IMR-90 (cell line): ENCODE measurements at regions not wholly inside any gene's neighbourhood (a gene's known extent, or its start where the extent isn't known, plus 50 kb on each side); places are given as distances from the start of the nearest gene placed in this dataset.

Source experiments
- ATAC-seq: fragments of 200-7000 bp; cut with Tn5 transposase; 2 replicates; pipeline ENCODE4 v1.9.1; 2020; ENCODE audit warnings: low read depth, mild to moderate bottlenecking, moderate library complexity
- BruUV-seq: library from RNA; stranded (reverse); fragments of 400-500 nt; replicated peaks from 2 replicates; lab custom pipeline; 2021; lab: Mats Ljungman, UMichigan
- CTCF ChIA-PET: fragments of 300-600 bp; formaldehyde crosslinking; extraction: SDS; loops from one replicate; lab custom pipeline; 2021; ENCODE audit warnings: antibody characterized with exemption; lab: Yijun Ruan, JAX
- POLR2A ChIA-PET: fragments of 300-600 bp; sonication (Branson Sonifier 250); formaldehyde crosslinking; loops from one replicate; lab custom pipeline; 2022; ENCODE audit warnings: antibody characterized with exemption; ENCODE audit not compliant: unreplicated experiment; lab: Charles Lee
- DNase-seq: peaks from one replicate; pipeline ENCODE4 v3.0.0; 2013
- H2AFZ ChIP-seq: replicated peaks from 2 replicates; pipeline ENCODE3; 2013; ENCODE audit warnings: low read length, mild to moderate bottlenecking; ENCODE audit not compliant: poor library complexity
- H2AK5ac ChIP-seq: 2 replicates; pipeline ENCODE4 v1.6.1; 2013; ENCODE audit warnings: low read depth, low read length, inconsistent platforms
- H2AK9ac ChIP-seq: replicated peaks from 2 replicates; pipeline ENCODE3; 2013; ENCODE audit warnings: mild to moderate bottlenecking, low read depth, low read length, moderate library complexity; ENCODE audit not compliant: poor library complexity
- H2BK120ac ChIP-seq: 2 replicates; pipeline ENCODE4 v1.6.1; 2013; ENCODE audit warnings: low read depth, low read length, inconsistent platforms
- H2BK15ac ChIP-seq: 3 replicates; pipeline ENCODE4 v1.6.1; 2013; ENCODE audit warnings: low read depth, low read length, inconsistent platforms
- H2BK20ac ChIP-seq: 2 replicates; pipeline ENCODE4 v1.6.1; 2013; ENCODE audit warnings: low read depth, mild to moderate bottlenecking, inconsistent platforms, low read length, moderate library complexity
- H2BK5ac ChIP-seq: 2 replicates; pipeline ENCODE4 v1.6.1; 2013; ENCODE audit warnings: mild to moderate bottlenecking, low read depth, low read length, inconsistent platforms; ENCODE audit not compliant: poor library complexity, severe bottlenecking
- H3K14ac ChIP-seq: replicated peaks from 2 replicates; pipeline ENCODE4 v1.6.1; 2013; ENCODE audit warnings: low read depth, low read length, inconsistent platforms
- H3K18ac ChIP-seq: 2 replicates; pipeline ENCODE4 v1.6.1; 2013; ENCODE audit warnings: low read depth, low read length, control low read depth
- H3K23ac ChIP-seq: 2 replicates; pipeline ENCODE4 v1.6.1; 2013; ENCODE audit warnings: low read depth, low read length, inconsistent platforms
- H3K27ac ChIP-seq: 2 replicates; pipeline ENCODE4 v1.5.1; 2013; ENCODE audit warnings: mild to moderate bottlenecking, control low read depth, low read length; ENCODE audit not compliant: insufficient read depth
- H3K27me3 ChIP-seq: 2 replicates; pipeline ENCODE4 v1.6.1; 2013; ENCODE audit warnings: low read length; ENCODE audit not compliant: control insufficient read depth, insufficient read depth
- H3K36me3 ChIP-seq: 2 replicates; pipeline ENCODE4 v1.6.1; 2013; ENCODE audit warnings: low read length, mixed read lengths; ENCODE audit not compliant: control insufficient read depth, insufficient read depth
- H3K4ac ChIP-seq: 2 replicates; pipeline ENCODE4 v1.6.1; 2013; ENCODE audit warnings: low read depth, low read length, inconsistent platforms
- H3K4me1 ChIP-seq: 2 replicates; pipeline ENCODE4 v1.6.1; 2013; ENCODE audit warnings: low read length, mixed read lengths; ENCODE audit not compliant: control insufficient read depth, insufficient read depth
- H3K4me2 ChIP-seq: 2 replicates; pipeline ENCODE4 v1.6.1; 2013; ENCODE audit warnings: low read depth, mild to moderate bottlenecking, control low read depth, low read length, moderate library complexity
- H3K4me3 ChIP-seq: 2 replicates; pipeline ENCODE4 v1.5.1; 2013; ENCODE audit warnings: low read depth, mild to moderate bottlenecking, control low read depth, low read length, moderate library complexity; ENCODE audit not compliant: insufficient read depth
- H3K56ac ChIP-seq: 2 replicates; pipeline ENCODE4 v1.6.1; 2013; ENCODE audit warnings: low read length, inconsistent platforms; ENCODE audit not compliant: insufficient read depth; ENCODE audit errors: extremely low read depth
- H3K79me1 ChIP-seq, 2 experiments: 2 replicates each; pipeline ENCODE4 v1.6.1; 2013; ENCODE audit warnings: low read length in 2 of 2, inconsistent platforms in 1 of 2, low read depth in 1 of 2
- H3K9ac ChIP-seq: 2 replicates; pipeline ENCODE4 v1.6.1; 2013; ENCODE audit warnings: low read depth, low read length, control low read depth
- H3K9me1 ChIP-seq: 2 replicates; pipeline ENCODE4 v1.6.1; 2013; ENCODE audit warnings: low read length, inconsistent platforms; ENCODE audit not compliant: insufficient read depth
- H3K9me3 ChIP-seq: 2 replicates; pipeline ENCODE4 v1.6.1; 2013; ENCODE audit warnings: low read length; ENCODE audit not compliant: control insufficient read depth, insufficient read depth
- H4K20me1 ChIP-seq: 2 replicates; pipeline ENCODE4 v1.6.1; 2013; ENCODE audit warnings: low read length, inconsistent platforms; ENCODE audit not compliant: insufficient read depth
- H4K5ac ChIP-seq: 2 replicates; pipeline ENCODE4 v1.6.1; 2013; ENCODE audit warnings: mild to moderate bottlenecking, low read depth, low read length, control low read depth
- H4K8ac ChIP-seq, 2 experiments: 2 replicates each; pipeline ENCODE4 v1.6.1; 2013; ENCODE audit warnings: low read depth in 2 of 2, low read length in 2 of 2, control low read depth in 1 of 2, inconsistent platforms in 1 of 2
- H4K91ac ChIP-seq: 2 replicates; pipeline ENCODE4 v1.6.1; 2013; ENCODE audit warnings: low read depth, low read length, inconsistent platforms; ENCODE audit not compliant: insufficient read depth
- BHLHE40 ChIP-seq: fragments of 150-350 bp; IDR thresholded peaks from 2 replicates; pipeline ENCODE4 v1.6.1; 2016; ENCODE audit warnings: mild to moderate bottlenecking, low read depth, low read length
- CHD1 ChIP-seq: IDR thresholded peaks from 2 replicates; pipeline ENCODE4 v1.6.1; 2012; ENCODE audit warnings: low read depth, low read length, improper control_type of control experiment
- ELK1 ChIP-seq: fragments of 150-350 bp; IDR thresholded peaks from 2 replicates; pipeline ENCODE4 v1.6.1; 2016; ENCODE audit warnings: low read depth, mild to moderate bottlenecking, low read length, moderate library complexity, borderline replicate concordance
- FOS ChIP-seq: fragments of 150-350 bp; IDR thresholded peaks from 2 replicates; pipeline ENCODE4 v1.6.1; 2016; ENCODE audit warnings: low read depth, low read length
- MAFK ChIP-seq: IDR thresholded peaks from 2 replicates; pipeline ENCODE4 v1.6.1; 2012; ENCODE audit warnings: low read depth, low read length, improper control_type of control experiment
- MAZ ChIP-seq: IDR thresholded peaks from 2 replicates; pipeline ENCODE4 v1.6.1; 2012; ENCODE audit warnings: low read depth, mild to moderate bottlenecking, low read length, improper control_type of control experiment, moderate library complexity, borderline replicate concordance
- NFE2L2 ChIP-seq: fragments of 150-350 bp; IDR thresholded peaks from 2 replicates; pipeline ENCODE4 v1.6.1; 2016; ENCODE audit warnings: low read depth, mild to moderate bottlenecking, low read length
- POLR2A ChIP-seq: IDR thresholded peaks from 2 replicates; pipeline ENCODE4 v1.6.1; 2012; ENCODE audit warnings: mild to moderate bottlenecking, low read depth, low read length
- RAD21 ChIP-seq: IDR thresholded peaks from 2 replicates; pipeline ENCODE4 v1.6.1; 2012; ENCODE audit warnings: low read length, improper control_type of control experiment
- SMC3 ChIP-seq: fragments of 150-350 bp; IDR thresholded peaks from 2 replicates; pipeline ENCODE4 v1.6.1; 2016; ENCODE audit warnings: low read depth, mild to moderate bottlenecking, antibody characterized with exemption, low read length, moderate library complexity
- WGBS, 2 experiments: methylation state at CpG; one replicate each; pipeline versions ENCODE4 v1.1.5 to v1.1.7; 2013; ENCODE audit warnings: missing lambda C conversion rate in 2 of 2; ENCODE audit not compliant: insufficient read length in 1 of 2; ENCODE audit errors: extremely low coverage in 2 of 2; 5-methylcytosine and 5-hydroxymethylcytosine counted together
- dilution Hi-C: fragments of 300-500 bp; cut with HindIII; formaldehyde crosslinking; loops from one replicate; pipeline ENCODE4 v1.14.3; 2018; ENCODE audit warnings: low sequenced_read_pairs; ENCODE audit not compliant: unreplicated experiment
- in situ Hi-C: fragments of 300-500 bp; cut with MboI; formaldehyde crosslinking; loops from 3 replicates; pipeline ENCODE4 v1.14.3; 2019; ENCODE audit warnings: low sequenced_read_pairs, inconsistent platforms, mixed read lengths
- intact Hi-C: fragments of 100-400 bp; cut with micrococcal nuclease; formaldehyde crosslinking; loops from 2 replicates; pipeline ENCODE4 v1.10.0; 2022
- TF ChIP-seq, protein P1 (sequence below): conservative IDR thresholded peaks from 2 replicates; pipeline ENCODE4 v1.5.1; 2012; ENCODE audit warnings: mild to moderate bottlenecking, low read depth, low read length, improper control_type of control experiment
- TF ChIP-seq, protein P2 (sequence below): fragments of 150-350 bp; IDR thresholded peaks from 2 replicates; pipeline ENCODE4 v1.6.1; 2017; ENCODE audit warnings: mild to moderate bottlenecking, antibody characterized with exemption, low read length, low read depth

DNA sequence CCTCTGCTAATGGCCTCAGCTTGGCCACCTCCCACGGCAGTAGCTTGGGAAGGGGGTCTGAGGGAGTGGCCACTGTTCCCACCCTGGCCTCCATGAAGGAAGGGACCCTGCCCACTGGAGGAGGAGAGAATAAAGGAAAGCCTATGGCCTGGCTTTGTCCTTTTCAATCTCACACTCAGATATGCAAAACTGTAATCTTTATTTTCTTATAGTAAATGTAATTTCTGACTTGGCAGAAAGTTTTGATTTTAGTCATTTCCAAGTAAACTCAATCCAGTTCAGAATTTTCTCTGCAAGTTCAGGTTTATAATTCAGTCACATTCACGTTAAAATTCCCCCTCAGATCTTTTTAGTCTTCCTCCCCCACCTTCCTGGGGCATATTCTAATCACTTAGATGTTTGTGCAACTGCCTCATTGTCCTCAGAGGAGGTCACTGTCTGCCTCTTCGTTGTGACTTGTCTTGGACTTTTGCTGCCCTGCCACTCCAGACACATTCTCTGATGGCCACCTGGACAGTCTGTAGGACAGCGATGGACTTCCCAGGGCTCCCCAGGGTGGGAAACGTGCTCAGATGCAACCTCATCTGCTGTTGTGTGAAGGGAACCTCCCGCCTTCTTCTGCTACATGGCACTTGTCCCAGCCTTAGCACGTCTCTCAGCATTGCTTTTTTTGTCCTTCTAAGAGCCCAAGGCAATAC, 222.8 kb upstream of the TBL1XR1 start (continued):
- TF ChIP-seq, protein P1, sequence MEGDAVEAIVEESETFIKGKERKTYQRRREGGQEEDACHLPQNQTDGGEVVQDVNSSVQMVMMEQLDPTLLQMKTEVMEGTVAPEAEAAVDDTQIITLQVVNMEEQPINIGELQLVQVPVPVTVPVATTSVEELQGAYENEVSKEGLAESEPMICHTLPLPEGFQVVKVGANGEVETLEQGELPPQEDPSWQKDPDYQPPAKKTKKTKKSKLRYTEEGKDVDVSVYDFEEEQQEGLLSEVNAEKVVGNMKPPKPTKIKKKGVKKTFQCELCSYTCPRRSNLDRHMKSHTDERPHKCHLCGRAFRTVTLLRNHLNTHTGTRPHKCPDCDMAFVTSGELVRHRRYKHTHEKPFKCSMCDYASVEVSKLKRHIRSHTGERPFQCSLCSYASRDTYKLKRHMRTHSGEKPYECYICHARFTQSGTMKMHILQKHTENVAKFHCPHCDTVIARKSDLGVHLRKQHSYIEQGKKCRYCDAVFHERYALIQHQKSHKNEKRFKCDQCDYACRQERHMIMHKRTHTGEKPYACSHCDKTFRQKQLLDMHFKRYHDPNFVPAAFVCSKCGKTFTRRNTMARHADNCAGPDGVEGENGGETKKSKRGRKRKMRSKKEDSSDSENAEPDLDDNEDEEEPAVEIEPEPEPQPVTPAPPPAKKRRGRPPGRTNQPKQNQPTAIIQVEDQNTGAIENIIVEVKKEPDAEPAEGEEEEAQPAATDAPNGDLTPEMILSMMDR, result no peak

DNA sequence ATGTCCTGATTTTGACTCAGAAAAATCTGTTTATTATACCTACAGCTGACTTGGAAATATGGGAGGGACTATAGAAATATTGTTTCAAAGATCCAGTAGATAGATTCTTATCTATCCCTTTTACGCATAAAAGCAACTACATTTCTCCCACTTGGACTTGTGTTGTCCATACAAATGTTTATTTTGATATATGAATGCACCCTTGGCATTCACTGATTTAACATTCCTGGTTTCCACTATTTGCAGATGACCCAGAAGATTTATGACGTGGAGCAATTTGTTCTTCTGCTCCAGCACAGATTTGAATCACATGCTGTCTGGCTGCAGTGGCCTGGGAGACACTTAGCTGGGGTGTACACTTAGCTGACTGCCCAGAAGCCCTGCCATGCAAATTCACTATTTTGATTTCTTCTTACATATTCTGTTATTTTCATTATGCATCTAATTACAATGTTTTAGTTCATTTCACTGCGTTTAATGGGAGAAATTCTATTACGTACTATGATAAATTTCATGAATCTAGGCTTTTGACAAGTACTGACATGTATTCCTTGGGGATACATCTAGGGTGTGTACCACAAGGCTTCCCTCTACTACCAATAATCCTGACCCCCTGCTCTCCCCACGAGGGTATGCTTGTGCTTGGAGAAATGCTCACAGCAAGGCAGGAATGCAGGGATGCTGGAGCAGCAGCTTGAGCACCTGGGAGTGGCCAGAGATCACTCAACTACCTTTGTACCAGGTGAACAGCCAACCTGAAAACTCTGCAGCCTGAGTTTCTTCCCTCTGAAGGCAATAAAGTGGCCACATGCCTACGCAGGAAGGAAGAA, 223.6 kb upstream of the TBL1XR1 start:
- CTCF ChIA-PET, result interaction anchor here (0.6 to 1.5 kb wide), 2 partner anchors 11 to 13 kb away, joined by 4 to 5 read pairs; no protein-coding TSS in a partner anchor
- TF ChIP-seq ELK1 (no peak), POLR2A (no peak), MAFK (no peak), SMC3 (no peak), RAD21 (no peak), MAZ (no peak), BHLHE40 (no peak), CHD1 (no peak), FOS (no peak), NFE2L2 (no peak)
- TF ChIP-seq, protein P2, sequence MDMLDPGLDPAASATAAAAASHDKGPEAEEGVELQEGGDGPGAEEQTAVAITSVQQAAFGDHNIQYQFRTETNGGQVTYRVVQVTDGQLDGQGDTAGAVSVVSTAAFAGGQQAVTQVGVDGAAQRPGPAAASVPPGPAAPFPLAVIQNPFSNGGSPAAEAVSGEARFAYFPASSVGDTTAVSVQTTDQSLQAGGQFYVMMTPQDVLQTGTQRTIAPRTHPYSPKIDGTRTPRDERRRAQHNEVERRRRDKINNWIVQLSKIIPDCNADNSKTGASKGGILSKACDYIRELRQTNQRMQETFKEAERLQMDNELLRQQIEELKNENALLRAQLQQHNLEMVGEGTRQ, result no peak

More for the DNA sequence above, 223.6 kb upstream of the TBL1XR1 start:
- Histone ChIP-seq H2BK15ac (no peak overlapping the region), H3K27ac (no peak overlapping the region), H2BK5ac (no peak overlapping the region), H2AK9ac (no peak overlapping the region), H4K91ac (no peak overlapping the region), H3K18ac (no peak overlapping the region), H4K8ac (no peak overlapping the region), H4K20me1 (no peaks in the 10 kb centered on the region), H3K23ac (no peak overlapping the region), H2AK5ac (no peak overlapping the region), H3K4me3 (no peak overlapping the region), H3K56ac (no peak overlapping the region), H2AFZ (no peak overlapping the region), H3K79me1 (no peaks in the 10 kb centered on the region), H3K14ac (no peak overlapping the region), H3K9me1 (peaks cover 3% of the 10 kb centered on the region; the same call in 1 of the 2 replicates), H3K4me2 (no peak overlapping the region), H3K4ac (no peak overlapping the region), H4K5ac (no peak overlapping the region), H3K9me3 (no peaks in the 10 kb centered on the region), H3K4me1 (peaks cover 3% of the 10 kb centered on the region), H2BK120ac (no peak overlapping the region), H3K27me3 (no peaks in the 10 kb centered on the region), H2BK20ac (no peak overlapping the region), H3K36me3 (no peaks in the 10 kb centered on the region), H3K9ac (no peak overlapping the region)
- in situ Hi-C loops, result no loop called here
- POLR2A ChIA-PET, result no interaction called here
- DNase-seq (peak; percentile 56), ATAC-seq (peak; percentile 60)
- intact Hi-C loops, result no loop called here
- BruUV-seq, result no TSS peak
- WGBS, 2 experiments, result no CpG with 5 or more reads among the region's 6 CpGs
- dilution Hi-C loops, result no loop called here
